GM21723 (cell line): ENCODE measurements at regions not wholly inside any gene's neighbourhood (a gene's known extent, or its start where the extent isn't known, plus 50 kb on each side); places are given as distances from the start of the nearest gene placed in this dataset.

ENCODE experiments used
- ATAC-seq: cut with Tn5 transposase; IDR thresholded peaks from one replicate; pipeline ENCODE4 v1.9.1; 2021; ENCODE audit warnings: mild to moderate bottlenecking, moderate library complexity; ENCODE audit not compliant: unreplicated experiment

DNA sequence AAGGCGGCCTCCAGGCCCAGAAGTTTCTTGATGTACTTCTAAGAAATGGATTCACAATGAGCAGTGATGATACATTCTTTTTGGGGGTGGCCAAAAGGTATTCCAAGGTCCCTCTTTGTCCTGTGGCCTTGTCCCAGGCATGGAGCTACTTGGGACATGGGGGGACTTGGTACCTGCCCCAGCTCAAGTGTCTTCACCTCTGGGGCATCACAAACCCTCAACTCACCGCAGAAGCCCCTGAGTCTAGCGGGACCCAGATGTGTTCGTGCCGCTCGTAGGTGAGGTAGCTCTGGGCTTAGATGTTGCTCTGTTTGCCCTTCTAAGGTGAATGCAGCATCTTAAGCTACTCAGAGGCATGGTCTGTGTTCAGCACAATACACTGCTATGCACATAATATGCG lies 338.0 kb upstream of the IRX4 start:
- no peak for ATAC-seq

DNA sequence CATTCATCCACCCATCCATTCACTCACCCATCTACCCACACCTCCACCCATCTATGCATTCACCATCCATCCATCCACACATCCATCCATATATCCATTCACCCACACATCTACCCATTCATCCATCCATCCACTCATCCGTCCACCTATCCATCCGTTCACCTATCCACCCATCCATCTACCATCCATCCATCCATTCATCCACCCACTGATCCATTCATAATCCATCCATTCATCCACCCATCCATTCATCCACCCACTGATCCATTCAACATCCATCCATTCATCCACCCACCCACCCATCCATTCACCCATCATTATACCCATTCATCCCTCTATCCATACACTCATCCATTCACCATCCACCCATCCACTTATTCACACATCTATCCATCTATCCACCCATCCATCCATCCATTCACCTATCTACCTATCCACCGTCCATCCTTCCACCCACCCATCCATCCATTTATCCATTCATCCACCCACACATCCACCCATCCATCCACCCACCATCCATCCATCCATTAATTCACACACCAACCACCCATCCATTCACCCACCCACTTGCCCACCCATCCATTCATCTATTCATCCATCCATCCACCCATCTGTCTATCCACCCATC lies 336.5 kb upstream of the IRX4 start:
- no peak for ATAC-seq

- ATAC-seq, result no peak
Observed at GRCh38 chr5:2217219-2217618, 334.5 kb upstream of the IRX4 start.

- no peak for ATAC-seq
Observed at GRCh38 chr5:2214910-2215590, 332.3 kb upstream of the IRX4 start.

DNA sequence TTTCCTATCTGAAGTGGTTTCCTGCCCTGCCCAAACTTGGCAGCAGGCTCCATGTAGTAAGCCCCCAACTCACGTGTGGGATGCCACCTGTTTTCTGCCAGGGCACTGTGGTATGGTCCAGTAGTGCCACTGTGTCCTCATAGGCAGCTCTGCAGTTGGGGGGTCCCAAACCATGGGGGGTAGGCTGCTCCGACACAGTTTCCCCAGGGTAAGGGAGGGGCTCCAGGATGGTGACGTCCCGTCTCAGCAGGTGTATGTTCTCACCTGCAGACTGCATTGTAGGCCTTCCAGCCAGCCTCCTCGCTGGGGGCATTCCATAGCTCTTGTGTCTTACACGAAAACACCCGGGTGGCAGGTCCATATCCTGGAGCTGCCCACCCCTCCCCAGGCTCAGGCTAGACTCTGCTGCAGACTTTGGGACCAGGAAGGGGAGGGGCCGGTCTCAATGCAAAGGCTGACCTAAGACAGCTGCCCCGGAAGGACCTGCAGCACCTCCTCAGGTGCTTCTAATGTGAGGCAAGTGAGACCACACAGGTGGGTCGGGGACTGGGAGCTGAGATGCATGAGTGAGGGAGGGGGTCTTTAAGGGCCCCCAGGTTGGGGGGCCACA lies 330.5 kb upstream of the IRX4 start:
- no peak for ATAC-seq

- no peak for ATAC-seq
Observed at GRCh38 chr5:2212481-2212880, 329.8 kb upstream of the IRX4 start.

GRCh38 chr5:2208239-2208544 lies 325.5 kb upstream of the IRX4 start:
- no peak for ATAC-seq

DNA sequence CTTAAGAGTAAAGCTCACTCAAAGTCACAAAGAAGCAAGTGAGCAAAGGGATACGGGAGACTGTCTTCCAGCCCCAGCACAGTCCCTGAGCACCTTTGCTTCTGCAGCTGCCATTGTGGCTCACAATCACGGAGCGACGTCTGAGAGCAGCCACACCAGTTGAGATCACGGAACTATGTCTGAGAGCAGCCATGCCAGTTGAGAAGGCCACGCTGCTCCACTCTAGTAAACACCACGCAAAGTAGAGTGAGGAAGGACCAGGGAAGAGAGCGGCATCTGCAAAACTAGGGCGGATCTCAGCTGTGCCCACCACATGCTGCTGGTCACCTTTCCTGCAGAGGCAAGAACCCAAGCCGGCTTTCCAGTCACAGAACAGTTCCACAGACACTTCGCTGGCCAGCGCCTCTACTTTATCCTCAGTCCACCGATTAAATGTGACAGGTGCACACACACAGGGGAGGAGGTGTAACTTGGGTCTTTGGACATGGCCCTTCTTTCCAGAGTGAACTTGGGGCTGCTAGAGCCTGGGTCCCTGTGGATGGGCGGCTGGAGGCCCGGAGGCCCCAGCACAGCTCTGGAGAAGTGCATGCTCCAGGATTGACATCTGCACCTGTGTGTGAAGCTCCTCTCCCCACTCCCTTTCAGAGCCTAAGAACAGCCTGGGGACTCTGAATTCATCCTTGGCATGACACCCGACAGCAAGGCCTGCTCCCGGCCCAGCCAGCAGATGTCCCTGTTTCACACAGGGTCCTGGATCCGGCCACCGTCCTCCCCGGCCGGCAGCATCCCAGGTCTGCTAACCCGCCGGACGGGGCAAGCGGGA lies 324.9 kb upstream of the IRX4 start:
- no peak for ATAC-seq

- no peak for ATAC-seq
Observed at GRCh38 chr5:2207109-2207399, 324.3 kb upstream of the IRX4 start.

GRCh38 chr5:2206293-2207108 lies 323.8 kb upstream of the IRX4 start:
- no peak for ATAC-seq

GRCh38 chr5:2205596-2206226 lies 323.0 kb upstream of the IRX4 start:
- no peak for ATAC-seq

DNA sequence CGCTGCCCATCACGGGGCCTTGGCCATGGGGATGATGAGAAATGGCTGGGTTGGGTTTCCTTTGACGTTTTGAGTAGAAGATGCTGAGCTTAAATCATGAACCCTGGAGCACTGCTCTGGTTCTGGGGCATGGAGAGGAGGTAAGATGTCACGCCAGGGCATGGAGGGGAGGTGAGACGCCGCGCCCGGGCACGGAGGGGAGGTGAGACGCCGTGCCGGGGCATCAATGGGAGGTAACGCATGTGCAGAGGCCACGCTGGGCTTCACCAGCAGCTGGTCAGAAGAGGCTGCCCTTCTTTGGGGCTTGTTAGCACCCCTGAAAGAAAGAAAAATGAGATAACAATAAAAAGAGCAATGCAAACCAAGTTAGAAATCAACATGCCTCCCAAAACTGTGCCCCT lies 322.5 kb upstream of the IRX4 start:
- no peak for ATAC-seq

GRCh38 chr5:2204366-2205184 lies 321.9 kb upstream of the IRX4 start:
- ATAC-seq, result no peak

DNA sequence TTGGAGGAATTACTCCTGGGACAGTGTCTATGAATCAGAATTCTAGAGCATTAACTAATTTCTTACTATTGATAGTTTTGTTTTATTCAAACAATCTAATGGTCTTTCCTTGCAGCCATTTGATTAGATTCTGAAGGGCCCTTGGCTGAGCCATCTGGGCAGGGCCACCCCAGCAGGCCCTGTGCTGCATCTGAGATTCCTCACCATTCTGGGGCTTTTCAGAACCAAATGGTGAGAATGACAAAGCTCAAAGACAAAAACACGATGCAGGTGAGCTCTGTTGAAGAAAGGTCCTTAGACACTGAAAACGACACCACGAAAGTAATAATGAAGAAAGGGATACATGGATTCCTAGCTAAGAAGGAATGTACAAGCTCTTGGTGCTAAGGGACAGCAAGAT lies 321.0 kb upstream of the IRX4 start:
- ATAC-seq, result no peak

DNA sequence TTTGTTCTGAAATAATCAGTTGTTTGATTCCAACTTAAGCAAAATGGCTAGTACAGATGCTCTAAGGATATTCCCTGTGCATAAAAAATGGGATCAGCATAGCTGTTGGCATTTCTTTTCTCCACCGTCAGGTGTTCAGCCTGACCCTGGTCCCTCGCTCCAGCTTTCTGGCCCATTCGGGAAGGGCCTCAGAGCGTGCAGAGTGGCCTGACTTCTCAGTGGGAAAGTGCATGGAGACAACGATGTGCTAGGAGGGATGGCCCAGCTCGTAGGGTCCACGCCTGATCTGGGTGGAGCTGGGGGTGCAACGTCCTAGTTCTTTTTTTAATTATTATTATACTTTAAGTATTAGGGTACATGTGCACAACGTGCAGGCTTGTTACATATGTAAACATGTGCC lies 319.1 kb upstream of the IRX4 start:
- ATAC-seq, result no peak

DNA sequence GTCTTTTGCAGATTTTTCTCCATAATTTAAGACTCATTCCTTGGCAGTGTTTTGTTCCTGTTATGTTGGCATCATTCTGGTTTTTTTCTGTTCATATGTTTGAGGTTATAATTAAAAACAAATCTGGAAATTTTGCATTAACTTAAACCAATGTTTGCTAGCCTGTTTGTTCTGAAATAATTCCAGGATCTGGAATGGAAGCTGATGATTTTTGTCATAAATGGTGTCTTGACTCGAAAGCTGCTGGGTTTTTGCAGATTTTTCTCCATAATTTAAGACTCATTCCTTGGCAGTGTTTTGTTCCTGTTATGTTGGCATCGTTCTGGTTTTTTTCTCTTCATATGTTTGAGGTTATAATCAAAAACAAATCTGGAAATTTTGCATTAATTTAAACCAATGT lies 318.7 kb upstream of the IRX4 start:
- ATAC-seq, result no peak

DNA sequence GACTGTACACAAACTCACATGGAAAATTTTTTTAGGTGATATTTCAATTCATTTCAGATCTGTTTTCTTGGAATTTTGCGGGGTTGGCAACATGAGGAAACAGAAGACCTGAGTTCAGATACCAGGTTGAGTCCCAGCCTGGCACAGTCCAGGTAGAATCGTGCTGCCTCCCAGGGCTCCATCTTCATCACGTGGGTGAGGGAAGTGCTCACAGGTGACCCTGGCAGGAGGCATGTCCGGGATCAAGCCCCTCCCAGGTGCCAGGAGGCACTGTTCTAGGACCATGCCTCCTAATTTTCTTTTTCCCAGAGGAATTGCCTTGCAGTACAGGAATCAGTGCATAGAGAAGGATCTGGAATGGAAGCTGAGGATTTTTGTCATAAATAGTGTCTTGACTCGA lies 318.3 kb upstream of the IRX4 start:
- no peak for ATAC-seq

DNA sequence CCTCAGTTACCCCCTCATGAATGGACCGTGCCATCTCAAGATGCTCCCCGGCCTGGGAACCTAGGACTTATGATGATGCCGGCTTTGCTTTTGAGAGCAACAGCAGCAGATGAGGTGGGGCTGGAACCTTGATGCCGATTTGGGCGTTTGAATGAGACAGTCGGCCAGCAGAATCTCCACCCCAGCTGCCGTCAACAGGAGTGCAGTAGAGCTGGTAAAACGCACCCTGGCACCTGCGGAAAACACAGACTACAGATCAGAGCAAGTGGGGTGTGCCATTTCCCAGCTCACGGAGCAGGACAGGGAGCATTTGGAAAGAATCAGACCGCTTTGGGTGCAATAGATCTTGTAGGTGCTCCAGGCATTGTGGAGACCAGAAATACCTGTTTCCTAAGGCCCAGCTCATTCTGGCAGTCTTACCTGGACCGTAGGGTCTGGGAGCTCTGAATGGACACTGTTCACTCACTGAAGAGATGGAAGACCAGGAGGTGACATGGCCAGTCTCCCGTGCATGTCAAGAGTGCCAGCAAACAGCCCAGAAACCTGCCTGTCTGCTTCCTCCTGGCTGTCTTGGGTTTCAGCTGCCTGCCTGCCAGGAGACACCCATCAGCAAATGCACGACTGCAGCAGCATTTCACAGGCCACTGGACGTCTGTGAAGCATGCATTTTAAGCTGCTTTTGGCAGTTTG lies 317.7 kb upstream of the IRX4 start:
- no peak for ATAC-seq

DNA sequence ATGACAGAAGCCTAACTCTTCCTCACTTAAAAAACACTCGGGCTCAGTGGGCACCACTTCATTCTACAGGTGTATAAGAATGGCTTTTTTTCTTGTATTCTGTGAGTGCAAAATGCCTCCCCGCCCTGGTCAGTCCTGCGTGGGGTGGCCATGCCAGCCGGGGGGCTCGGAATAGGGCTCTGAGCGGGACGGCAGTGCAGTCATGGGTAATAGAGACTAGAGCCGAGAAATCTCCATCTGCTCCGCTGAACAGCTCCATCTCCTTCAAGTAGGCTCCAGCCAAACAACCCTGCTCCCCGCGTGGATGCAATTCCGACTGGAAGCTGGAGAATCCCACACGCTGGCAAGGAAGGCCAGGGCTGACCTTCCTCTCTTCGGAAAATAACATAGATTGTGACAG lies 317.0 kb upstream of the IRX4 start:
- no peak for ATAC-seq
